Psoas muscle (tissue), 7 donors: ENCODE measurements at regions not wholly inside any gene's neighbourhood (a gene's known extent, or its start where the extent isn't known, plus 50 kb on each side); places are given as distances from the start of the nearest gene placed in this dataset.

Experiments
- ATAC-seq, 4 donors: fragments of 200-7000 bp; cut with Tn5 transposase; one replicate each; pipeline ENCODE4 v1.9.1; 2020; ENCODE audit warnings: moderate library complexity in 3 of 4, mild to moderate bottlenecking in 2 of 4
- DNase-seq, 2 donors: peaks; one replicate each; pipeline ENCODE4 v3.0.0-alpha.2; 2020
- H3K27ac ChIP-seq: fragments of 200-600 bp; one replicate; pipeline ENCODE4 v1.8.0; 2022
- H3K27me3 ChIP-seq, 3 donors: fragments of 200-600 bp in 1 of 3; one replicate each; pipeline versions ENCODE4 v1.6.1 to v1.8.0; 2013 to 2022; ENCODE audit warnings: low read length in 2 of 3, mild to moderate bottlenecking in 2 of 3, moderate library complexity in 1 of 3; ENCODE audit not compliant: insufficient read depth in 3 of 3
- H3K36me3 ChIP-seq, 2 donors: fragments of 200-600 bp in 1 of 2; one replicate each; pipeline versions ENCODE4 v1.6.1 to v1.8.0; 2013 to 2022; ENCODE audit warnings: low read depth in 1 of 2, mild to moderate bottlenecking in 1 of 2, moderate library complexity in 1 of 2; ENCODE audit not compliant: insufficient read depth in 1 of 2
- H3K4me1 ChIP-seq: fragments of 200-600 bp; one replicate; pipeline ENCODE4 v1.8.0; 2022
- H3K4me3 ChIP-seq: fragments of 200-600 bp; one replicate; pipeline ENCODE4 v1.8.0; 2022; ENCODE audit warnings: mild to moderate bottlenecking
- H3K9me3 ChIP-seq: fragments of 200-600 bp; one replicate; pipeline ENCODE4 v1.8.0; 2022
- CTCF ChIP-seq: fragments of 200-600 bp; IDR thresholded peaks from one replicate; pipeline ENCODE4 v1.8.0; 2022; ENCODE audit warnings: antibody characterized with exemption
- WGBS, 3 donors: extraction: QIAGEN DNeasy Blood & Tissue Kit; methylation state at CpG; one replicate each; pipeline versions ENCODE4 v1.1.6 to v1.1.7; 2013; 5-methylcytosine and 5-hydroxymethylcytosine counted together
- intact Hi-C, 2 donors: fragments of 100-400 bp; cut with DNase I; formaldehyde crosslinking; loops; one replicate each; pipeline versions ENCODE4 v1.11.0 to v1.14.2; 2022
- donor health status: healthy with polysubstance abuse.
- donor health status: DM: no; HTN: no; CAD: no; lungs with moderate emphysema.
- donor health status: Bipolar disorder and iron deficiency.
- donor health status: healthy.
- donor health status: DM: yes; HTN: yes; CAD: no.
- donor health status: DM: no; HTN: no; CAD: no.
- donor health status: DM: yes; HTN: yes; CAD: no.

- DNase-seq: no peak
- no peaks in the 10 kb centered on the region for H3K9me3 ChIP-seq
- H3K36me3 ChIP-seq: no peaks in the 10 kb centered on the region
- no peak overlapping the region for H3K27ac ChIP-seq
- no peaks in the 10 kb centered on the region for H3K27me3 ChIP-seq
- 65 to 68% (median 66%) methylated on average over 7 of the region's 7 CpGs for WGBS, 3 donors
- no peak overlapping the region for H3K4me3 ChIP-seq
- no peak for TF ChIP-seq CTCF
- intact Hi-C loops: no loop called here
- no peaks in the 10 kb centered on the region for H3K4me1 ChIP-seq
- ATAC-seq: no peak
These were observed 280.3 kb upstream of the RORA start for GRCh38 chr15:61509327-61509840.

- Histone ChIP-seq H3K4me1 (no peaks in the 10 kb centered on the region), H3K4me3 (no peak overlapping the region), H3K36me3 (no peaks in the 10 kb centered on the region), H3K9me3 (no peaks in the 10 kb centered on the region), H3K27me3 (no peaks in the 10 kb centered on the region), H3K27ac (no peak overlapping the region)
- ATAC-seq: no peak
- no peak for TF ChIP-seq CTCF
- intact Hi-C loops: no loop called here
- no peak for DNase-seq
These were observed 274.4 kb upstream of the RORA start for GRCh38 chr15:61503383-61503969.

- DNase-seq: no peak
- 56 to 59% (median 58%) methylated on average over 12 of the region's 12 CpGs for WGBS, 3 donors
- Histone ChIP-seq H3K4me3 (no peak overlapping the region), H3K9me3 (no peaks in the 10 kb centered on the region), H3K27ac (no peak overlapping the region), H3K27me3 (no peaks in the 10 kb centered on the region), H3K4me1 (no peaks in the 10 kb centered on the region), H3K36me3 (no peaks in the 10 kb centered on the region)
- intact Hi-C loops: no loop called here
- no peak for ATAC-seq
- no peak for TF ChIP-seq CTCF
These were observed 272.8 kb upstream of the RORA start for GRCh38 chr15:61501815-61502389.

- TF ChIP-seq CTCF: no peak
- no peaks in the 10 kb centered on the region for H3K9me3 ChIP-seq
- DNase-seq: no peak
- no peak overlapping the region for H3K27ac ChIP-seq
- no peak for ATAC-seq
- no peaks in the 10 kb centered on the region for H3K4me1 ChIP-seq
- intact Hi-C loops: no loop called here
- no peaks in the 10 kb centered on the region for H3K36me3 ChIP-seq
- H3K27me3 ChIP-seq: no peaks in the 10 kb centered on the region
- no peak overlapping the region for H3K4me3 ChIP-seq
- WGBS, 3 donors: 89 to 95% (median 93%) methylated on average over 9 of the region's 9 CpGs
These were observed 272.0 kb upstream of the RORA start for GRCh38 chr15:61500951-61501620.
